ENCODE measurements at regions not wholly inside any gene's neighbourhood (a gene's known extent, or its start where the extent isn't known, plus 50 kb on each side); places are given as distances from the start of the nearest gene placed in this dataset.

DNA sequence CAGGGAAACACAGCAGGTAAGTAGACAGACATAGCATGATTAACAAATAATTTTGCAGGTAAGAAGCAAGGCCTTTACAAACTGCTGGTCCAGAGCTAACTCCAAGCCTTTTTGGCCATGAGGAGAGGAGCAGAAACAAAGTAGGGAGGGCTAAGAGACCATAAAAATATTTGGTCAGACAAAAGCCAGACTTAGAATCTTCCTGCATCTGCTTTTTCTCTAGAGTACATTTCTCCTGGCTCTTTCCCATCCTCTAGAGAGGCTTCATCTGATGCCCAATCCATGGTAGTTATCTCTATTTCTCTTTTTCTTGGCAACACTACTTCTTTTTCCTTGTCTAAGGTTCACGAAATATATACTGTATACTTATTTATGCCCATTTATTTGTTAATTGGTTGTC, 577.1 kb downstream of the PIK3C3 start:
- TF ChIP-seq, protein P1, sequence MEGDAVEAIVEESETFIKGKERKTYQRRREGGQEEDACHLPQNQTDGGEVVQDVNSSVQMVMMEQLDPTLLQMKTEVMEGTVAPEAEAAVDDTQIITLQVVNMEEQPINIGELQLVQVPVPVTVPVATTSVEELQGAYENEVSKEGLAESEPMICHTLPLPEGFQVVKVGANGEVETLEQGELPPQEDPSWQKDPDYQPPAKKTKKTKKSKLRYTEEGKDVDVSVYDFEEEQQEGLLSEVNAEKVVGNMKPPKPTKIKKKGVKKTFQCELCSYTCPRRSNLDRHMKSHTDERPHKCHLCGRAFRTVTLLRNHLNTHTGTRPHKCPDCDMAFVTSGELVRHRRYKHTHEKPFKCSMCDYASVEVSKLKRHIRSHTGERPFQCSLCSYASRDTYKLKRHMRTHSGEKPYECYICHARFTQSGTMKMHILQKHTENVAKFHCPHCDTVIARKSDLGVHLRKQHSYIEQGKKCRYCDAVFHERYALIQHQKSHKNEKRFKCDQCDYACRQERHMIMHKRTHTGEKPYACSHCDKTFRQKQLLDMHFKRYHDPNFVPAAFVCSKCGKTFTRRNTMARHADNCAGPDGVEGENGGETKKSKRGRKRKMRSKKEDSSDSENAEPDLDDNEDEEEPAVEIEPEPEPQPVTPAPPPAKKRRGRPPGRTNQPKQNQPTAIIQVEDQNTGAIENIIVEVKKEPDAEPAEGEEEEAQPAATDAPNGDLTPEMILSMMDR (IDR thresholded peaks at IDR 0.05), result no peak
- TF ChIP-seq EP300 (IDR thresholded peaks at IDR 0.05), result no peak
- TF ChIP-seq POLR2A (IDR thresholded peaks at IDR 0.05), result no peak
- no peak for TF ChIP-seq POLR2AphosphoS5 (IDR thresholded peaks at IDR 0.05)

Data from upper lobe of left lung (tissue), 4 donors.